GM12873 (cell line): ENCODE measurements at regions not wholly inside any gene's neighbourhood (a gene's known extent, or its start where the extent isn't known, plus 50 kb on each side); places are given as distances from the start of the nearest gene placed in this dataset.

Experiments used
- TF ChIP-seq, protein P1 (sequence below): IDR thresholded peaks from 2 replicates; pipeline ENCODE4 v1.5.1; 2012; ENCODE audit warnings: low read depth, mild to moderate bottlenecking, moderate library complexity, low read length, control low read depth; ENCODE audit not compliant: insufficient read depth; ENCODE audit errors: missing control alignments

GRCh38 chr11:23413057-23413456, 552.8 kb upstream of the CCDC179 start:
- TF ChIP-seq, protein P1, sequence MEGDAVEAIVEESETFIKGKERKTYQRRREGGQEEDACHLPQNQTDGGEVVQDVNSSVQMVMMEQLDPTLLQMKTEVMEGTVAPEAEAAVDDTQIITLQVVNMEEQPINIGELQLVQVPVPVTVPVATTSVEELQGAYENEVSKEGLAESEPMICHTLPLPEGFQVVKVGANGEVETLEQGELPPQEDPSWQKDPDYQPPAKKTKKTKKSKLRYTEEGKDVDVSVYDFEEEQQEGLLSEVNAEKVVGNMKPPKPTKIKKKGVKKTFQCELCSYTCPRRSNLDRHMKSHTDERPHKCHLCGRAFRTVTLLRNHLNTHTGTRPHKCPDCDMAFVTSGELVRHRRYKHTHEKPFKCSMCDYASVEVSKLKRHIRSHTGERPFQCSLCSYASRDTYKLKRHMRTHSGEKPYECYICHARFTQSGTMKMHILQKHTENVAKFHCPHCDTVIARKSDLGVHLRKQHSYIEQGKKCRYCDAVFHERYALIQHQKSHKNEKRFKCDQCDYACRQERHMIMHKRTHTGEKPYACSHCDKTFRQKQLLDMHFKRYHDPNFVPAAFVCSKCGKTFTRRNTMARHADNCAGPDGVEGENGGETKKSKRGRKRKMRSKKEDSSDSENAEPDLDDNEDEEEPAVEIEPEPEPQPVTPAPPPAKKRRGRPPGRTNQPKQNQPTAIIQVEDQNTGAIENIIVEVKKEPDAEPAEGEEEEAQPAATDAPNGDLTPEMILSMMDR, result no peak

- TF ChIP-seq, protein P1, result no peak
These were observed 562.8 kb upstream of the CCDC179 start for GRCh38 chr11:23423104-23423503.

DNA sequence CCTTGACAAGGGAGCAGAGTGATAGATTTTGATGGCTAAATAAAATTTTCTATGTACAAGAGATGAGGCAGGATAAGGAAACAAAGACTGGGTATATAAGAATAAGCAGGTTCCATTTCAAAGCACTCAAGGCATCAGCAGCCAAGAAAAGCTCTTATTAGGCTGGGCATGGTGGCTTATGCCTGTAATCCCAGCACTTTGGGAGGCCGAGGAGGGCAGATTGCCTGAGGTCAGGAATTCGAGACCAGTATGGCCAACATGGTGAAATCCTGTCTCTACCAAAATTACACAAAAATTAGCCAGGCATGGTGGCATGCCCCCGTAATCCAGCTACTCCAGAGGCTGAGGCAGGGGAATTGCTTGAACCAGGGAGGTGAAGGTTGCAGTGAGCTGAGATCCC, 563.4 kb upstream of the CCDC179 start:
- TF ChIP-seq, protein P1, result no peak

DNA sequence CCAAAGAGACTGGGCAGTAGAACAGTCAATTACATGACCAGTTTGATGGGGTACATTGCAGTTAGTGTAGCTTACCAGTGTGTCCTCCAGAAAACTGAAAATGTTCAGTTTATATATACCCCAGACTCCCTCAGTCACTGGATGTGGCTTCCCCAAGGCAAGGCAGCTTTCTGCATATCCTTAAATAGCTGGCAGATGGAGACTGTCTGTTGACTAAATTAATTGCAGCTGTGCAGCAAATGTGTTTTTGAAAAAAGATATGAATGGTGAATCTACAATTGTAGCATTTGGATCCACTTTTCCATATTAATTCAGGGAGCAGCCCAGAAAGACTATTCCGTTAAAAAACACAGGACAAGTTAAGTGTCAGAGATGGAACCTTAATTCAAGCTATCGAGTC, 565.1 kb upstream of the CCDC179 start:
- TF ChIP-seq, protein P1, result no peak

DNA sequence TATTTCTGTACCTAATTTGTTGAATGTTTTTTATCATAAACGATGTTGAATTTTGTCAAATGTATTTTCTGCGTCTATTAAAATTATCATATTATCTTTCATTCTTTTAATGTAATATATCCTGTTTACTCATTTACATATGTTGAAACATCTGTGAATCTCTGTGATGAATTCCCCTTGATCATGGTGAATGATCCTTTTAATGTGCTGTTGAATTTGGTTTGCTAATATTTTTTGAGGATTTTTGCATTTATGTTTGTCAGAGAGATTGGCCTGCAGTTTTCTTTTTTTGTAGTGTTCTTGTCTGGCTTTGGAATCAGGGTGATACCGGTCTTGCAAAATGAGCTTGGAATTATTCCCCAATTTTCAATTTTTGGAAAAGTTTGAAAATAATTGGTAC, 569.3 kb upstream of the CCDC179 start:
- TF ChIP-seq, protein P1, result no peak

- TF ChIP-seq, protein P1, result no peak
These were observed 593.2 kb upstream of the CCDC179 start for GRCh38 chr11:23453522-23453921.

DNA sequence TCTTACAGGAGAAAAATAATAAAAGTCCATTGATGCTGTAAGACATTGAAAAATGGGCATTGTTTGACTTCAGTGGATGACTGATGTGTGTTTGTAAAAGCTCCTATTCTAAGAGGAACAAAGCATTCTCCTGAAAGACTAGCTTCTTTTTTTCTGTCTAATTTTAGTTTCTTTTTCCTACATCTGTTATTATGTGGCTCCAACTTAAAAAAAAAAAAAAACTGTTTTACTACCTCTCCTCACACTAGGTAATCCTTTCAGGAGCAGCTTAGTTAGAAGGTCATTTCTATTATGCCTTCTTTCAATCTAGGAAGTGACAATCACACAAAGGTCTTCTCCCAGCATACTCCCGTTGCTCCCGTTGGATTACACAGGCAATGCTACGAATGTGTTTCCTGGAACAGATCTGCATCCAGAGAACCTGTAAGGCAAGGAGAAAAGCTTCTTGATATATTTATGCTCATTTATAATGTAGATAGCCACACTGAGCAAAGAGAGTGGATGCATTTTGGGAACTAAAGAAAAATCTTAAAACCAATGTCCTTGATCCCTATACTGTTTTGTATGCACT, 595.1 kb upstream of the CCDC179 start:
- TF ChIP-seq, protein P1, result no peak

- TF ChIP-seq, protein P1, result no peak
These were observed 597.4 kb upstream of the CCDC179 start for GRCh38 chr11:23457641-23458040.
